Astrocyte of the spinal cord (primary cell): ENCODE measurements at regions not wholly inside any gene's neighbourhood (a gene's known extent, or its start where the extent isn't known, plus 50 kb on each side); places are given as distances from the start of the nearest gene placed in this dataset.
"Not testable (repeated sequence)": the region's sequence is repeated elsewhere in the genome, so short reads cannot be mapped to it uniquely, and the experiment has no call there.

Experiments used
- DNase-seq: peaks from one replicate; pipeline ENCODE4 v3.0.0; 2011; ENCODE audit warnings: low read depth, low spot score
- H3K4me3 ChIP-seq: 2 replicates; pipeline ENCODE4 v1.5.1; 2011; ENCODE audit warnings: low read depth, mild to moderate bottlenecking, low read length, moderate library complexity
- in situ Hi-C: cut with HindIII; loops from 2 replicates; pipeline ENCODE4 v1.10.0; 2017; ENCODE audit warnings: low sequenced_read_pairs
- TF ChIP-seq, protein P1 (sequence below): IDR thresholded peaks from 2 replicates; pipeline ENCODE4 v1.5.1; 2012; ENCODE audit warnings: low read depth, mild to moderate bottlenecking, low read length, inconsistent platforms

DNA sequence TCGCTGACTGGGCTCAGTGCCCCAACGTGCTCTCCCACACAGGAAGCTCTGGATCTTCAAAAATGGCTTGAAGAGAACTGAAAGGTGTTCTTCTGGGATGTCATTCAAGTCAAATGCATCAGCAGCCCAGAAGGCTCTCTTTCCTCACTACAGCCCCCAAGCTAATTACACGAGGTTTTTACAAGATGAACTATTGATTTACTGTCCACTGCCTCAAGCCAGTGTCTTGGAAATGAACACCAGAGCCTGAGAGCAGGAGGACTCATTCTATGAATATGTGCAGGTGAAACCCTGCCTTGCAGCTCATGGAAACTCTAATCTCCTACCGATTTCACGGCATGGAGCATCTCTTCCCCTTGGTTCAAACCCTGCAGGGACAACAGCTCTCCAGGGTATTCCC is 98.9 kb upstream of the CST7 start:
- TF ChIP-seq, protein P1, sequence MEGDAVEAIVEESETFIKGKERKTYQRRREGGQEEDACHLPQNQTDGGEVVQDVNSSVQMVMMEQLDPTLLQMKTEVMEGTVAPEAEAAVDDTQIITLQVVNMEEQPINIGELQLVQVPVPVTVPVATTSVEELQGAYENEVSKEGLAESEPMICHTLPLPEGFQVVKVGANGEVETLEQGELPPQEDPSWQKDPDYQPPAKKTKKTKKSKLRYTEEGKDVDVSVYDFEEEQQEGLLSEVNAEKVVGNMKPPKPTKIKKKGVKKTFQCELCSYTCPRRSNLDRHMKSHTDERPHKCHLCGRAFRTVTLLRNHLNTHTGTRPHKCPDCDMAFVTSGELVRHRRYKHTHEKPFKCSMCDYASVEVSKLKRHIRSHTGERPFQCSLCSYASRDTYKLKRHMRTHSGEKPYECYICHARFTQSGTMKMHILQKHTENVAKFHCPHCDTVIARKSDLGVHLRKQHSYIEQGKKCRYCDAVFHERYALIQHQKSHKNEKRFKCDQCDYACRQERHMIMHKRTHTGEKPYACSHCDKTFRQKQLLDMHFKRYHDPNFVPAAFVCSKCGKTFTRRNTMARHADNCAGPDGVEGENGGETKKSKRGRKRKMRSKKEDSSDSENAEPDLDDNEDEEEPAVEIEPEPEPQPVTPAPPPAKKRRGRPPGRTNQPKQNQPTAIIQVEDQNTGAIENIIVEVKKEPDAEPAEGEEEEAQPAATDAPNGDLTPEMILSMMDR, result no peak
- no peak for DNase-seq
- in situ Hi-C loops, result no loop called here
- H3K4me3 ChIP-seq, result no peak overlapping the region

DNA sequence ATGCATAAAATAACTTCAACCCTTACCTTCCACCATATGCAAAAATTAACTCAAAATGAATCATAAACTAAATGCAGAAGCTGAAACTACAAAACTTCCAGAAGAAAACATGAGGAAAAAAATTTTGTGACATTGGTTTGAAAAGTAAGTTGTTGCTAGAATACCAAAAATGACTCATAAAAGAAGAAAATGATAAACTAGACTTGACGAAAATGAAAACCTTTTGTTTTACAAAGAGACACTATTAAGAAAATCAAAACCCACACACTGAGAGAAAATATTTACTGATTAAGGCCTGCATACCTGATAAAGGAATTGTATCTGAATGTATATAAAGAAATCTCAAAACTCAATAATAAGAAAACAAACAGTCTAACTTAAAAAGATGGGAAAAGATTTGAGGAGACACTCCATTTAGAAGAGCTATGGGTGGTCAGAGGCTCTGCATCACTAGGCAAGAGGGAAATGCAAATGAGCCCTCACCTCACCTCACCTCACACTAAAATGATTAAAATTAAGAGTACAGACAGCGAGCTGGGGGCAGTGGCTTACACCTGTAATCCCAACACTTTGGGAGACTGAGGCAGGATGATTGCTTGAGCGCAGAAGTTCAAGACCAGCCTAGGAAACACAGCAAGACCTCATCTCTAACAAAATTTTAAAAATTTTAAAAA is 97.6 kb upstream of the CST7 start:
- H3K4me3 ChIP-seq, result no peak overlapping the region
- TF ChIP-seq, protein P1, result no peak
- no peak for DNase-seq
- in situ Hi-C loops, result no loop called here

DNA sequence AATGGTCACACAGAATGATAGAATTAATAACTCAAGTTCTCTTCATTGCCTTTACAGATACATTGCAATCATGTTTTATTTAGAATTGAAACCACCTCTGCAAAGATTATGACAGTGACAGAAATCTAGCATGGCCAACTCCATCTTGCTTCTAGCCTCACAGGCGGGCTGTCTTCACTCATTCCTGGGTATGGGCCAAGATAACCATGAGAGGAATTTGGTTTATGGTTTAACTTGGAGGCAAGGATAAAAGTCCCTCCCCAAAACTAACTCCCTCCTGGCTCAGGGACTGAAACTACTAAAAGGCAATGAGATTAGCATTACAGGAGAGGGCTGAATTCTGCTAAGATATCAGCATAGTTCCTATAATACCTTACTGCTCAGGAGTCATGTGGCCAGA is 95.2 kb upstream of the CST7 start:
- in situ Hi-C loops, result no loop called here
- TF ChIP-seq, protein P1, result no peak

DNA sequence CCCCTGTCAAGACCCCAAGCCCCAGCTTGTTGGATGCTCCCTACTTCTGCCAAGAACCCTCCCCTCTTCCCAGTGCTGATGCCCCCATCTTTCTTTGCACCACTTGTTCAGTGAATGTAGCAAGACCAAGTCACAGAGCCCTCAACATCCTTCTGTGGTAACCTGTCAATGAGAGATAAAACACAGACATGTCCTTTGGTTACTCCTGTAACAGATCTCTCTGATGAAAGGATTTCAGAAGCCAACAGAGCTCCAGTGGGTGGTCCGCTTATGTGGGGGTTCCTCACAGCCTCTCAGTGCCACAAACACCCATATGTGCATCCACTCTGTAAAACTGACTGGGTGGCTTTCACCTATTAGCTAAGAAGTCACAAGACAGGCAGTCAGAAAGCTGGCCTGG is 93.2 kb upstream of the CST7 start:
- in situ Hi-C loops, result no loop called here
- TF ChIP-seq, protein P1, result no peak
- no peak overlapping the region for H3K4me3 ChIP-seq
- DNase-seq, result no peak

More for the DNA sequence above, 95.2 kb upstream of the CST7 start:
- no peak overlapping the region for H3K4me3 ChIP-seq
- no peak for DNase-seq

DNA sequence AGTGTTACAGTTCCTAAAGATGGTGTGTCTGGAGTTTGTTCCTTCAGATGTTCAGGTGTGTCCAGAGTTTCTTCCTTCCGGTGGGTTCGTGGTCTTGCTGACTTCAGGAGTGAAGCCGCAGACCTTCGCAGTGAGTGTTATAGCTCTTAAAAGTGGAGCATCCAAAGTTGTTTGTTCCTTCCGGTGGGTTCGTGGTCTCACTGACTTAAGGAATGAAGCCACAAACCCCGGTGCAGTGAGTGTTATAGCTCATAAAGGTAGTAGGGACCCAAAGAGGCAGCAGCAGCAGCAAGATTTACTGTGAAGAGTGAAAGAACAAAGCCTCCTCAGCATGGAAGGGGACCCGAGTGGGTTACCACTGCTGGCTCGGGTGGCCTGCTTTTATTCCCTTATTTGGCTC is 90.6 kb upstream of the CST7 start:
- DNase-seq, in situ Hi-C loops: not testable (repeated sequence)

DNA sequence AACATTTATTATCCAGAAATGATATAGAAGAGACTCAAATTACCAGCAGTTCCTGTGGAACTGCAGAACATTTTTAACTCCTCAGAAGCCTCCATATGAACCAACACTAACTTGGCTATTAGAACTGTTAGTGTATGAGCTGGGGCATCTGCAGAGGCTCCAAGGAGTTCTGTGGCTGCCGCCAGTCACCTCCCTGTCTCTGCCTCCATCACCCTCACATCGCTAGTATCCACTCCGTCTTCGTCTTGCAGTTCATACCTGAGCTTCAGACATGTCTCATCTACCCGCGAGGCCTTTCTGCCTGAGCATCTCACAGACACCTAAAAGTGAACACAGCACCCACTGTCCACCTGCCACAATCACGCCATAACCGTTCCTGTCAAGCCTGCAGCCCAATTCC is 89.5 kb upstream of the CST7 start:
- in situ Hi-C loops, result no loop called here
- TF ChIP-seq, protein P1, result no peak
- no peak for DNase-seq
- no peak overlapping the region for H3K4me3 ChIP-seq

More for the DNA sequence above, 90.6 kb upstream of the CST7 start:
- H3K4me3 ChIP-seq, result not testable (repeated sequence)

DNA sequence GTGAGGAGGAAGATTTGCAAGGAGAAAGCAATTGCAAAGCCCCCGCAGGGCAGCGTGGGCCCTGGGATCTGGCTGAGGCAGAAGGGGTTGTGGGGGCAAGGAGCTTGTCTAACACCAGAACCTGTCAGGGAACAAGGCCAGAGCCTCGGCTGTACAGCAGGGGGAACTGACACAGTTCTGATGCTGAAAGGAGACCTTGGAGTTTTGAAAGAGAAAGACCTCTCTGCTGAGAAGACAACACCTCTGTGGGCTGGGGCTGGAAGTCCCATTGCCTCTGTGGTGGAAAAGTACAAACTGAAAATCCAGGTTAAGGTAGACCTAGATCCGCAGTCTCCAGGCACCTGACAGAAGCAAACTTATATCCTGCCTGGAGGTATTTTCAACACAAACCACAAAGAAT is 86.9 kb upstream of the CST7 start:
- no peak for DNase-seq
- in situ Hi-C loops, result no loop called here
- TF ChIP-seq, protein P1, result no peak
- H3K4me3 ChIP-seq, result no peak overlapping the region
